ENCODE measurements at regions not wholly inside any gene's neighbourhood (a gene's known extent, or its start where the extent isn't known, plus 50 kb on each side); places are given as distances from the start of the nearest gene placed in this dataset.

DNA sequence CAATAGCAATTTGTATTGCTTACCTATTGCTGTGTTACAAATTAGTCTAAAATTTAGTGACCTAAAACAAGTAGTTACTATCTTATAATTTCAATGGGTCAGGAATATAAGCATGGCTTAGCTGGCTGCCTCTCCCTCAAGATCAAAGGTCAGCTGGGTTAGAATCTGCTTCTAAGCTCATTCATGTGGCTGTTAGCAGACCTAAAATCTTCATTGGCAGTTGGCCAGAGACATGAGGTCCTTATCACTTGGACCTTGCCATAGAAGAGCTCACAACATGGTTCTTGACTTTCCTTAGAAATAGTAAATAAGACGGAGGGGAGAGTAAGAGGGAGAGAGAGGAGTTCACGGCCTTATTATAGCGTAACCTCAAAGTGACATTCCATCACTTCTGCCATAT is 468.0 kb downstream of the HTR7 start:
- no peak overlapping the region for H3K4me3 ChIP-seq
- WGBS, 3 donors, result 79 to 91% (median 83%) methylated on average over 3 of the region's 3 CpGs
- DNase-seq, result no peak

DNA sequence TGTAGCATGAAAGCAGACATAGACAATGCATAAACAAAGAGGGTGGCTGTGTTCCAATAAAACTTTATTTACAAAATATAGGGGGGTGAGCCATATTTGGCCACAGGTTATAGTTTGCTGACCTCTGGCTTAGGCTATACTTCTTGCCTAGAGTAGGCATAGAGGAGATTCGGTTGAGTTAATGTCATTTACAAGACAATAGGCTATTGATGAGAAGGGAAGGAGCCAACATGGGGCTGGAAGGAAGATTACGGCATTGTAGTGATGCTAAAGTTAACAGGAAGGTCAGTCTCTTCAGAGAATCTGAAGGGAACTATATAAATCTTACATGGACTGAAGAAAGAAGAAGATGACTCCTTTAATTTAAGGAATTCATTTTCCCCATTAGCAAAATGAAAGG is 463.5 kb downstream of the HTR7 start:
- Histone ChIP-seq H3K36me3 (ENCODE audit: insufficient read depth in 1 of 2, low read depth in 1 of 2) (no peaks in the 10 kb centered on the region), H3K9me3 (no peaks in the 10 kb centered on the region), H3K4me1 (no peaks in the 10 kb centered on the region), H3K27ac (no peak overlapping the region), H3K4me3 (no peak overlapping the region), H3K27me3 (ENCODE audit: insufficient read depth in 3 of 3, low read length in 2 of 3) (no peaks in the 10 kb centered on the region)
- no peak for ATAC-seq
- no peak for DNase-seq
- WGBS, 3 donors, result 40 to 46% (median 43%) methylated on average over 2 of the region's 2 CpGs
- intact Hi-C loops (cut with DNase I), result no loop called here
- TF ChIP-seq, protein P1, sequence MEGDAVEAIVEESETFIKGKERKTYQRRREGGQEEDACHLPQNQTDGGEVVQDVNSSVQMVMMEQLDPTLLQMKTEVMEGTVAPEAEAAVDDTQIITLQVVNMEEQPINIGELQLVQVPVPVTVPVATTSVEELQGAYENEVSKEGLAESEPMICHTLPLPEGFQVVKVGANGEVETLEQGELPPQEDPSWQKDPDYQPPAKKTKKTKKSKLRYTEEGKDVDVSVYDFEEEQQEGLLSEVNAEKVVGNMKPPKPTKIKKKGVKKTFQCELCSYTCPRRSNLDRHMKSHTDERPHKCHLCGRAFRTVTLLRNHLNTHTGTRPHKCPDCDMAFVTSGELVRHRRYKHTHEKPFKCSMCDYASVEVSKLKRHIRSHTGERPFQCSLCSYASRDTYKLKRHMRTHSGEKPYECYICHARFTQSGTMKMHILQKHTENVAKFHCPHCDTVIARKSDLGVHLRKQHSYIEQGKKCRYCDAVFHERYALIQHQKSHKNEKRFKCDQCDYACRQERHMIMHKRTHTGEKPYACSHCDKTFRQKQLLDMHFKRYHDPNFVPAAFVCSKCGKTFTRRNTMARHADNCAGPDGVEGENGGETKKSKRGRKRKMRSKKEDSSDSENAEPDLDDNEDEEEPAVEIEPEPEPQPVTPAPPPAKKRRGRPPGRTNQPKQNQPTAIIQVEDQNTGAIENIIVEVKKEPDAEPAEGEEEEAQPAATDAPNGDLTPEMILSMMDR (IDR thresholded peaks at IDR 0.05), result no peak

More for the DNA sequence above, 468.0 kb downstream of the HTR7 start:
- Histone ChIP-seq H3K4me1 (no peaks in the 10 kb centered on the region), H3K27ac (no peak overlapping the region), H3K9me3 (no peaks in the 10 kb centered on the region), H3K27me3 (ENCODE audit: insufficient read depth in 3 of 3, low read length in 2 of 3) (no peaks in the 10 kb centered on the region), H3K36me3 (ENCODE audit: insufficient read depth in 1 of 2, low read depth in 1 of 2) (no peaks in the 10 kb centered on the region)
- no peak for ATAC-seq
- TF ChIP-seq, protein P1 (IDR thresholded peaks at IDR 0.05), result no peak
- intact Hi-C loops (cut with DNase I), result no loop called here

DNA sequence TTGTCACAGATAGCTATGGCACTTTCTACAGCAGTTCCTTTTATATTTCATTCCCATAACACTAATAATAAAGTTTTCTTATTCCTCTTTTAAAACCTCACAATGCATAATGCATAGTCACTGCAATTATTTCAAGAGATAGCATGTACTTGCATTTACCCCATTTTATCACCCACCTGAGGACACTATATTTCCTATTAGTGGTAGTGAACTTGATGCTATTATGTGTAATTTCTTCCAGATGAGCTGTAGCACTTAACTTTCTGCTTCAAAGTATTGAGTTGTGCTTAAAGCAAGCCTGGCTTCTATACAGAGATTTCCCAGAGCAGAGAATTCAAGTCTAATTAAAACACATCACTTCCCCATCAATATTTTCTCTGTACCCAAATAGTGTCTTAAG is 461.1 kb downstream of the HTR7 start:
- no peak overlapping the region for H3K27ac ChIP-seq
- H3K4me1 ChIP-seq, result no peaks in the 10 kb centered on the region
- H3K4me3 ChIP-seq, result no peak overlapping the region
- intact Hi-C loops (cut with DNase I), result no loop called here
- no peaks in the 10 kb centered on the region for H3K27me3 ChIP-seq (ENCODE audit: insufficient read depth in 3 of 3, low read length in 2 of 3)
- H3K9me3 ChIP-seq, result no peaks in the 10 kb centered on the region
- H3K36me3 ChIP-seq (ENCODE audit: insufficient read depth in 1 of 2, low read depth in 1 of 2), result no peaks in the 10 kb centered on the region
- no peak for ATAC-seq
- DNase-seq, result no peak
- TF ChIP-seq, protein P1 (IDR thresholded peaks at IDR 0.05), result no peak

DNA sequence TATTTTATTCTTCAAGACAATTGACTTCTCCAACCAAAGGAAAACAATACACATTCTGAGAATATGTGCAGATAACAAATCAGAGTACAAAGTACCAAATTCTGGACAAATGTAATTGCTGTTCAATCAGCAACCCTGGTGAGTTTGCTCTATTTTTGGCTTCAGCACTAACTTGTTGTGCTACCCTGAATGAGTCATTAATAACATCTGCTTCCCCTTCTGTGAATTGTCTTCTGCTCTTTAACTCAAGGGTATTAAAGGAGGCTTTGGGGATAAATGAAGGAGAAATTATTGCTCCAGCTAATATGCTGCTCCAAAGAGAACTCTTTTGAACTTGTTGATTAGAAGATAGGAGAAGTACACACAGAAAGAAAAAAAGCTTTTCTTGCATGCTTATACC is 459.3 kb downstream of the HTR7 start:
- Histone ChIP-seq H3K4me1 (no peaks in the 10 kb centered on the region), H3K27me3 (ENCODE audit: insufficient read depth in 3 of 3, low read length in 2 of 3) (no peaks in the 10 kb centered on the region), H3K27ac (no peak overlapping the region), H3K36me3 (ENCODE audit: insufficient read depth in 1 of 2, low read depth in 1 of 2) (no peaks in the 10 kb centered on the region), H3K4me3 (no peak overlapping the region), H3K9me3 (no peaks in the 10 kb centered on the region)
- ATAC-seq (no peak), DNase-seq (no peak)
- intact Hi-C loops (cut with DNase I), result no loop called here
- TF ChIP-seq, protein P1 (IDR thresholded peaks at IDR 0.05), result no peak

DNA sequence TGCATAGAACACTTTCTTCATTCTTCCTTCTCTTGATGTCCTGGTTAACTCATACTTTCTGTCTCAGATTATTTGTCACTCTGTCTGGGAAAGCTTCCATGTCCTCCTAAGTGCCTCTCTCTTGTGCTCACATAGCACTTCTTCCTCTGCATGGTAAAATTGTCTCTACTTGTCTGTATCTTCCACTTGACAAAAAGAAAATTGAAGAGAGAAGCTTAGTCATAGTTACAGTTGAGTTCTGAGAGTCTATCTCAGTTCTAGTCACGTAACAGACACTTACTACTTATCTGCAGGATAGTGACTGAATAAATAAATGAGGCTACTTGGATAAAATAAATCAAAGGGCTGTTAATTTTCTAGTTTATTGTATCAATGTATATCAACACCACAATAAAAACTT is 458.1 kb downstream of the HTR7 start:
- Histone ChIP-seq H3K9me3 (no peaks in the 10 kb centered on the region), H3K36me3 (ENCODE audit: insufficient read depth in 1 of 2, low read depth in 1 of 2) (no peaks in the 10 kb centered on the region), H3K27ac (no peak overlapping the region), H3K4me3 (no peak overlapping the region), H3K27me3 (ENCODE audit: insufficient read depth in 3 of 3, low read length in 2 of 3) (no peaks in the 10 kb centered on the region), H3K4me1 (no peaks in the 10 kb centered on the region)
- ATAC-seq, result no peak
- TF ChIP-seq, protein P1 (IDR thresholded peaks at IDR 0.05), result no peak
- 77 to 78% (median 77%) methylated on average over 1 of the region's 1 CpG for WGBS, 3 donors
- DNase-seq, result no peak
- intact Hi-C loops (cut with DNase I), result no loop called here
